ENCODE measurements at regions not wholly inside any gene's neighbourhood (a gene's known extent, or its start where the extent isn't known, plus 50 kb on each side); places are given as distances from the start of the nearest gene placed in this dataset.
A peak's percentile ranks its signal among the peaks of the same experiment; 100 is the strongest.

DNA sequence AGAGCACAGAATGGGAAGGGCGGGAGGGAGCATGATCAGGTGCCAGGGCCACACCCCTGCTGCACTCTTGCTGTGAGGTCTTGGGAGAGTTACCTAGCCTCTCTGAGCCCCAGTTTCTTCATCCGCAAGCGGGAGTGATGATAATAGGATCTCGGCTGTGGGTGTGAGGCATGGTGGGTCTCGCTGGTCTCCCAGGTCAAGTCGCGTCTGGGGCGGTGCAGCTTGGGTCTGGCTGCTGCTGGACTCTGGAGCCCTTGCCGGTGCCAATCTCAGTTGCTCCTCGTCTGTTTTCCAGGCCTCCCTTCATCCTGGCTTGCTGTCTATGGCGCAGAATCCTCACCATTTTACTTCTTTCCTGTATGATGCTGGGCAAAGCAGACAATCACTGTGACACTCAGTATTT, 130.3 kb upstream of the RAB12 start:
- Histone ChIP-seq H2AFZ (no peak overlapping the region), H3K4me1 (ENCODE audit: insufficient read depth) (no peaks in the 10 kb centered on the region), H3K9ac (no peak overlapping the region), H3K27me3 (replicated peaks; ENCODE audit: insufficient read depth) (peaks cover 14% of the 10 kb centered on the region; the same call in 1 of the 2 replicates), H3K79me2 (ENCODE audit: insufficient read depth) (no peaks in the 10 kb centered on the region), H3K4me3 (no peak overlapping the region), H3K4me2 (ENCODE audit: unreplicated experiment) (no peak overlapping the region), H3K36me3 (ENCODE audit: low read depth) (no peaks in the 10 kb centered on the region), H3K27ac (no peak overlapping the region), H4K20me1 (ENCODE audit: insufficient read depth) (no peaks in the 10 kb centered on the region), H3K9me2 (ENCODE audit: insufficient read depth) (no peaks in the 10 kb centered on the region), H3K9me3 (ENCODE audit: low read depth) (no peaks in the 10 kb centered on the region), H3F3A (ENCODE audit: insufficient read depth) (no peaks in the 10 kb centered on the region)
- in situ Hi-C loops (cut with MboI): no loop called here
- 60 to 61% methylated on average over 11 of the region's 11 CpGs for WGBS, 2 experiments (ENCODE audit: low coverage in 1 of 2, low lambda C conversion rate in 2 of 2, missing lambda C conversion rate in 2 of 2)
- DNase-seq: no peak
- no peak for TF ChIP-seq EZH2 (IDR thresholded peaks at IDR 0.05; ENCODE audit: insufficient read depth, poor library complexity, severe bottlenecking)
- no peak for TF ChIP-seq EZH2phosphoT487 (IDR thresholded peaks at IDR 0.05; ENCODE audit: insufficient read depth, low read depth)

DNA sequence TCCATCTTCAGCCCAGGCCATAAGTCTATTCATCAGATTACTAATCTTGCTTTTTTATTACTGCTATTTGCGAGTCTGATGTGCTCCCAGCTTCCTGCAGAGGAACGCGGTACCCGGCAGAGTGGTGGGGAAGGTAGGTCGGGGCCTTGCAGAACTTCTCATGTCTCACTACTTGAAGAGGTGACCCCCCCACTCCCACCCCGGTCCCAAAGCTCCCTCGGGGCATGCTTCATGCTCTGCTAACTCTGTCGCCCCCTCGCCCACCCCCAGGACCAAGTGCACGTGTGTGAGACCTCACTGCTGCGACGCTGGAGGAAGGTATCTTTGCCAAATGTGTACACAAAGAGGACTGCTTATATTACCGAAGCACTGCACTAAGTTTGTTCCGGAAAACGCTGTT, 129.4 kb upstream of the RAB12 start:
- Histone ChIP-seq H3K4me2 (ENCODE audit: unreplicated experiment) (no peak overlapping the region), H3K4me1 (ENCODE audit: insufficient read depth) (no peaks in the 10 kb centered on the region), H3K79me2 (ENCODE audit: insufficient read depth) (no peaks in the 10 kb centered on the region), H2AFZ (no peak overlapping the region), H3K36me3 (ENCODE audit: low read depth) (no peaks in the 10 kb centered on the region), H3K9me3 (ENCODE audit: low read depth) (no peaks in the 10 kb centered on the region), H3K9me2 (ENCODE audit: insufficient read depth) (no peaks in the 10 kb centered on the region), H3K27me3 (replicated peaks; ENCODE audit: insufficient read depth) (peaks cover 14% of the 10 kb centered on the region; the same call in 1 of the 2 replicates), H3F3A (ENCODE audit: insufficient read depth) (no peaks in the 10 kb centered on the region), H3K27ac (no peak overlapping the region), H3K4me3 (no peak overlapping the region), H3K9ac (no peak overlapping the region), H4K20me1 (ENCODE audit: insufficient read depth) (no peaks in the 10 kb centered on the region)
- TF ChIP-seq EZH2phosphoT487 (IDR thresholded peaks at IDR 0.05; ENCODE audit: insufficient read depth, low read depth) (no peak), EZH2 (IDR thresholded peaks at IDR 0.05; ENCODE audit: insufficient read depth, poor library complexity, severe bottlenecking) (no peak)
- no peak for DNase-seq
- WGBS, 2 experiments (ENCODE audit: low coverage in 1 of 2, low lambda C conversion rate in 2 of 2, missing lambda C conversion rate in 2 of 2): 75 to 76% methylated on average over 14 to 15 of the region's 15 CpGs
- in situ Hi-C loops (cut with MboI): no loop called here

GRCh38 chr18:8480506-8481328, 128.5 kb upstream of the RAB12 start:
- no peak overlapping the region for H3K9ac ChIP-seq
- no peak overlapping the region for H3K27ac ChIP-seq
- TF ChIP-seq EZH2 (IDR thresholded peaks at IDR 0.05; ENCODE audit: insufficient read depth, poor library complexity, severe bottlenecking) (no peak), EZH2phosphoT487 (IDR thresholded peaks at IDR 0.05; ENCODE audit: insufficient read depth, low read depth) (no peak)
- no peaks in the 10 kb centered on the region for H3F3A ChIP-seq (ENCODE audit: insufficient read depth)
- no peaks in the 10 kb centered on the region for H3K9me2 ChIP-seq (ENCODE audit: insufficient read depth)
- no peak overlapping the region for H3K4me2 ChIP-seq (ENCODE audit: unreplicated experiment)
- peak; percentile 64 for DNase-seq
- no peak overlapping the region for H3K4me3 ChIP-seq
- H4K20me1 ChIP-seq (ENCODE audit: insufficient read depth): no peaks in the 10 kb centered on the region
- no peaks in the 10 kb centered on the region for H3K4me1 ChIP-seq (ENCODE audit: insufficient read depth)
- WGBS, 2 experiments (ENCODE audit: low coverage in 1 of 2, low lambda C conversion rate in 2 of 2, missing lambda C conversion rate in 2 of 2): 39% methylated on average over 16 of the region's 16 CpGs
- no peaks in the 10 kb centered on the region for H3K36me3 ChIP-seq (ENCODE audit: low read depth)
- no peaks in the 10 kb centered on the region for H3K79me2 ChIP-seq (ENCODE audit: insufficient read depth)
- in situ Hi-C loops (cut with MboI): no loop called here
- H2AFZ ChIP-seq: no peak overlapping the region
- no peaks in the 10 kb centered on the region for H3K9me3 ChIP-seq (ENCODE audit: low read depth)
- peaks cover 17% of the 10 kb centered on the region; the same call in 1 of the 2 replicates for H3K27me3 ChIP-seq (replicated peaks; ENCODE audit: insufficient read depth)

DNA sequence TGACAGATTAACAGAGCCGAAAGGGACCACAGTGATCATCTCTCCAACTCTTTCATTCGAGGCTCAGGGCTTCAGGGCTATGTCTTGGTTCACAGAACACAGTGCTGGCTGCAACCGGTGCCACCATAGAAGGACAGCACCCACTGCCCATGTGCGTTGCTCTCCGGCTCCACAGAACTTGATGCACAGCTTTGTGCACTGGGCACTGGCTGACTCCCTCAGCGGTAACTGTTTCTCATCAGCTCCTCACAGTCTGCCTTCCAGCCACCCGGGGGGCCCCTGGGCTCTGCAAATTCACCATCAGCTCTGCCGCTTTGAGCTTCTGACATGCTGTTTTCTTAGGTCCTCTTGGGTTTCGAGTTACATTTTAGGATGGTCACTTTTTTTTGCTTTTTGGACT, 124.3 kb upstream of the RAB12 start:
- Histone ChIP-seq H3K4me3 (no peak overlapping the region), H3K36me3 (ENCODE audit: low read depth) (no peaks in the 10 kb centered on the region), H3K9me2 (ENCODE audit: insufficient read depth) (no peaks in the 10 kb centered on the region), H3F3A (ENCODE audit: insufficient read depth) (no peaks in the 10 kb centered on the region), H3K4me2 (ENCODE audit: unreplicated experiment) (no peak overlapping the region), H3K27ac (no peak overlapping the region), H2AFZ (no peak overlapping the region), H4K20me1 (ENCODE audit: insufficient read depth) (no peaks in the 10 kb centered on the region), H3K9me3 (ENCODE audit: low read depth) (no peaks in the 10 kb centered on the region), H3K9ac (no peak overlapping the region), H3K79me2 (ENCODE audit: insufficient read depth) (no peaks in the 10 kb centered on the region), H3K4me1 (ENCODE audit: insufficient read depth) (no peaks in the 10 kb centered on the region), H3K27me3 (replicated peaks; ENCODE audit: insufficient read depth) (peaks cover 24% of the 10 kb centered on the region)
- in situ Hi-C loops (cut with MboI): no loop called here
- DNase-seq: no peak
- TF ChIP-seq EZH2phosphoT487 (IDR thresholded peaks at IDR 0.05; ENCODE audit: insufficient read depth, low read depth) (no peak), EZH2 (IDR thresholded peaks at IDR 0.05; ENCODE audit: insufficient read depth, poor library complexity, severe bottlenecking) (no peak)
- WGBS, 2 experiments (ENCODE audit: low coverage in 1 of 2, low lambda C conversion rate in 2 of 2, missing lambda C conversion rate in 2 of 2): 57 to 65% methylated on average over 9 of the region's 9 CpGs

All from GM23248 (cell line).